HCT116 (cell line): ENCODE measurements at regions not wholly inside any gene's neighbourhood (a gene's known extent, or its start where the extent isn't known, plus 50 kb on each side); places are given as distances from the start of the nearest gene placed in this dataset.

Experiments used
- ATAC-seq: fragments of 200-7000 bp; cut with Tn5 transposase; 2 replicates; pipeline ENCODE4 v1.9.1; 2020; ENCODE audit warnings: mild to moderate bottlenecking, moderate library complexity
- BruUV-seq: library from RNA; stranded (reverse); fragments of 400-500 nt; replicated peaks from 2 replicates; lab custom pipeline; 2021; lab: Mats Ljungman, UMichigan
- CTCF ChIA-PET: fragments of 300-600 bp; sonication (Branson Sonifier 250); formaldehyde crosslinking; loops from one replicate; lab custom pipeline; 2021; ENCODE audit warnings: antibody characterized with exemption; lab: Charles Lee
- POLR2A ChIA-PET: fragments of 300-600, 350-600 bp; sonication (Branson Sonifier 250); formaldehyde crosslinking; loops from one replicate; lab custom pipeline; 2021; ENCODE audit warnings: antibody characterized with exemption; lab: Charles Lee
- RAD21 ChIA-PET, 2 experiments: fragments of 300-600 bp; sonication (Branson Sonifier 250); formaldehyde crosslinking; loops; one replicate each; lab custom pipeline; 2023; ENCODE audit warnings: low total read pairs in 2 of 2; ENCODE audit not compliant: uncharacterized antibody in 2 of 2, unreplicated experiment in 2 of 2, low non-redundant PET in 1 of 2; lab: Charles Lee
- DNase-seq: peaks from one replicate; pipeline ENCODE4 v3.0.0-alpha.2; 2010; ENCODE audit warnings: low read depth, low spot score
- H2AFZ ChIP-seq: fragments of 200-600 bp; shearing (Covaris generic), sonication (generic); 2 replicates; pipeline ENCODE4 v1.6.1; 2017; ENCODE audit warnings: low read depth, mixed run types, mixed read lengths, antibody characterized with exemption, low read length; ENCODE audit not compliant: poor library complexity, severe bottlenecking
- H3K27ac ChIP-seq: 2 replicates; pipeline ENCODE4 v1.5.1; 2012; ENCODE audit warnings: low read depth, low read length
- H3K27me3 ChIP-seq: fragments of 200-600 bp; sonication (generic); 2 replicates; pipeline ENCODE4 v1.6.1; 2016; ENCODE audit warnings: mixed run types, low read length, mixed read lengths; ENCODE audit not compliant: insufficient read depth
- H3K36me3 ChIP-seq, 2 experiments: fragments of 200-500 bp in 1 of 2; fragments of 200-600 bp in 1 of 2; sonication (Bioruptor generic) in 1 of 2; sonication (generic) in 1 of 2; 2 replicates each; pipeline versions ENCODE4 v1.5.1 to v1.6.1; 2014 to 2016; ENCODE audit warnings: low read length in 2 of 2, inconsistent platforms in 1 of 2, mixed read lengths in 1 of 2, mixed run types in 1 of 2; ENCODE audit not compliant: insufficient read depth in 2 of 2, control insufficient read depth in 1 of 2
- H3K4me1 ChIP-seq, 2 experiments: fragments of 200-600 bp in 1 of 2; sonication (generic) in 1 of 2; 2 replicates each; pipeline versions ENCODE4 v1.5.1 to v1.6.1; 2012 to 2017; ENCODE audit warnings: low read length in 2 of 2, inconsistent platforms in 1 of 2, mild to moderate bottlenecking in 1 of 2, mixed read lengths in 1 of 2, mixed run types in 1 of 2, moderate library complexity in 1 of 2; ENCODE audit not compliant: insufficient read depth in 2 of 2, control insufficient read depth in 1 of 2
- H3K4me2 ChIP-seq: fragments of 200-600 bp; sonication (generic); 2 replicates; pipeline ENCODE4 v1.6.1; 2017; ENCODE audit warnings: mixed run types, low read length, mixed read lengths
- H3K4me3 ChIP-seq, 2 experiments: fragments of 200-600 bp in 1 of 2; sonication (generic) in 1 of 2; replicated peaks in 1 of 2; 2 replicates each; pipeline ENCODE4 v1.5.1; 2011 to 2016; ENCODE audit warnings: low read length in 2 of 2, control low read depth in 1 of 2, low read depth in 1 of 2, mild to moderate bottlenecking in 1 of 2, mixed read lengths in 1 of 2, mixed run types in 1 of 2
- H3K79me2 ChIP-seq: fragments of 200-600 bp; sonication (generic); 2 replicates; pipeline ENCODE4 v1.6.1; 2017; ENCODE audit warnings: mild to moderate bottlenecking, mixed run types, low read length, moderate library complexity, mixed read lengths; ENCODE audit not compliant: insufficient read depth
- H3K9ac ChIP-seq: fragments of 200-600 bp; sonication (generic); 2 replicates; pipeline ENCODE4 v1.6.1; 2016; ENCODE audit warnings: low read length, mixed read lengths
- H3K9me2 ChIP-seq: fragments of 200-600 bp; sonication (generic), shearing (Covaris generic); 2 replicates; pipeline ENCODE4 v1.6.1; 2017; ENCODE audit warnings: mixed run types, mild to moderate bottlenecking, moderate library complexity; ENCODE audit not compliant: insufficient read depth
- H3K9me3 ChIP-seq, 2 experiments: fragments of 200-500 bp in 1 of 2; fragments of 200-600 bp in 1 of 2; sonication (Bioruptor generic) in 1 of 2; sonication (generic) in 1 of 2; 2 replicates each; pipeline ENCODE4 v1.6.1; 2014 to 2017; ENCODE audit warnings: low read length in 2 of 2, mixed read lengths in 2 of 2, inconsistent platforms in 1 of 2, low read depth in 1 of 2, mild to moderate bottlenecking in 1 of 2, mixed run types in 1 of 2, moderate library complexity in 1 of 2; ENCODE audit not compliant: control insufficient read depth in 1 of 2, insufficient read depth in 1 of 2
- H4K20me1 ChIP-seq: fragments of 200-600 bp; sonication (generic), shearing (Covaris generic); 2 replicates; pipeline ENCODE4 v1.6.1; 2017; ENCODE audit warnings: mixed run types, mild to moderate bottlenecking, moderate library complexity; ENCODE audit not compliant: insufficient read depth
- ATF3 ChIP-seq: IDR thresholded peaks from 2 replicates; pipeline ENCODE4 v1.6.1; 2012
- CBX3 ChIP-seq: IDR thresholded peaks from 2 replicates; pipeline ENCODE4 v1.6.1; 2012; ENCODE audit warnings: low read depth
- CEBPB ChIP-seq: IDR thresholded peaks from 2 replicates; pipeline ENCODE4 v1.6.1; 2012; ENCODE audit warnings: low read depth
- EGR1 ChIP-seq: IDR thresholded peaks from 2 replicates; pipeline ENCODE4 v1.6.1; 2012; ENCODE audit warnings: low read depth
- ELF1 ChIP-seq: IDR thresholded peaks from 2 replicates; pipeline ENCODE4 v1.6.1; 2012; ENCODE audit warnings: low read depth, borderline replicate concordance
- EZH2phosphoT487 ChIP-seq: fragments of 200-600 bp; IDR thresholded peaks from 2 replicates; pipeline ENCODE4 v1.6.1; 2018; ENCODE audit warnings: antibody characterized with exemption, borderline replicate concordance
- JUND ChIP-seq: IDR thresholded peaks from 2 replicates; pipeline ENCODE4 v1.6.1; 2012
- MAX ChIP-seq: IDR thresholded peaks from 2 replicates; pipeline ENCODE4 v1.6.1; 2012
- POLR2A ChIP-seq: IDR thresholded peaks from 2 replicates; pipeline ENCODE4 v1.7.0; 2011; ENCODE audit warnings: borderline replicate concordance; ENCODE audit not compliant: insufficient read depth, insufficient read length; ENCODE audit errors: extremely low read depth
- POLR2AphosphoS5 ChIP-seq: IDR thresholded peaks from 2 replicates; pipeline ENCODE4 v1.6.1; 2011; ENCODE audit warnings: mild to moderate bottlenecking, low read depth, low read length, moderate library complexity
- RAD21 ChIP-seq: IDR thresholded peaks from 2 replicates; pipeline ENCODE4 v1.6.1; 2012; ENCODE audit warnings: low read depth, mild to moderate bottlenecking
- SIN3A ChIP-seq: IDR thresholded peaks from 2 replicates; pipeline ENCODE4 v1.6.1; 2012; ENCODE audit warnings: low read depth
- SRF ChIP-seq: IDR thresholded peaks from 2 replicates; pipeline ENCODE4 v1.6.1; 2012; ENCODE audit warnings: low read depth
- TCF7L2 ChIP-seq: IDR thresholded peaks from 2 replicates; pipeline ENCODE4 v1.7.0; 2011; ENCODE audit warnings: borderline replicate concordance, inconsistent platforms; ENCODE audit not compliant: insufficient read depth, insufficient read length; ENCODE audit errors: extremely low read depth
- YY1 ChIP-seq: IDR thresholded peaks from 2 replicates; pipeline ENCODE4 v1.6.1; 2011; ENCODE audit warnings: low read length, low read depth, moderate library complexity, mild to moderate bottlenecking; ENCODE audit not compliant: insufficient replicate concordance; ENCODE audit errors: extremely low read depth
- ZFX ChIP-seq: fragments of 450-650 bp; IDR thresholded peaks from 2 replicates; pipeline ENCODE4 v1.6.1; 2017
- intact Hi-C: fragments of 100-400 bp; cut with micrococcal nuclease; formaldehyde crosslinking; loops from 2 replicates; pipeline ENCODE4 v1.10.0; 2022
- TF ChIP-seq, protein P1 (sequence below): IDR thresholded peaks from 2 replicates; pipeline ENCODE4 v1.6.1; 2012; ENCODE audit warnings: low read depth

DNA sequence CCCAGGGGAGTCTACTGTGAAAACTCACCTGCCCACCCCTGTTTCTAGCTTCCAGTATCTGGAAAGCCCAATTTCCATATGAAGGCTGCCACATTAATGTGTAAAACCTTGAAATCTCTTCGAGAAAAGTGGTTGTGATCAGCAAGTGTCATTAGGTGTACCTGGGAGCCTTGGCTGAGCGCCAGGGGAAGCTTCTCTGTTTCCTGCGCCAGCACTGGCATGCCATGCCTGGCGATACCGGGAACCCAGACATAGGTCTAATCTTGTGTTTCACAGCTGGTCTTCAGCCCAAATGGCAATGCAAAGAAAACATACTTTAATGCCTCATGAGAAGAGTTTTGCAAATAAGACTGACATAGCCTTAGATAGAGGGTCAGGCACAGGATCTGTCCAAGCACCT, 101.6 kb downstream of the TENT4A start:
- no peak for ATAC-seq
- Histone ChIP-seq H3K4me3 (no peak overlapping the region), H3K9me2 (no peaks in the 10 kb centered on the region), H2AFZ (no peak overlapping the region), H3K36me3 (no peaks in the 10 kb centered on the region), H3K9ac (no peak overlapping the region), H3K9me3 (no peaks in the 10 kb centered on the region), H3K27ac (no peak overlapping the region), H3K27me3 (no peaks in the 10 kb centered on the region), H3K4me1 (no peaks in the 10 kb centered on the region), H3K4me2 (no peak overlapping the region), H3K79me2 (no peaks in the 10 kb centered on the region), H4K20me1 (no peaks in the 10 kb centered on the region)
- ChIA-PET RAD21 (no interaction called here), CTCF (no interaction called here), POLR2A (no interaction called here)
- intact Hi-C loops = no loop called here
- no TSS peak for BruUV-seq
- TF ChIP-seq SIN3A (no peak), EZH2phosphoT487 (no peak), ATF3 (no peak)
- no peak for DNase-seq

GRCh38 chr5:6818594-6819511, 105.6 kb downstream of the TENT4A start:
- Histone ChIP-seq H3K9me2 (no peaks in the 10 kb centered on the region), H4K20me1 (no peaks in the 10 kb centered on the region), H3K9ac (no peak overlapping the region), H3K36me3 (no peaks in the 10 kb centered on the region), H3K4me2 (no peak overlapping the region), H3K79me2 (no peaks in the 10 kb centered on the region), H3K27me3 (no peaks in the 10 kb centered on the region), H2AFZ (no peak overlapping the region), H3K9me3 (peaks cover 0 to 12% of the 10 kb centered on the region in 2 experiments; a peak in 1 of 4 replicates), H3K4me1 (no peaks in the 10 kb centered on the region), H3K27ac (no peak overlapping the region), H3K4me3 (no peak overlapping the region)
- intact Hi-C loops = no loop called here
- BruUV-seq = no TSS peak
- POLR2A ChIA-PET = no interaction called here
- CTCF ChIA-PET = interaction anchor here (1.5 to 1.6 kb wide), 2 partner anchors 53 to 936 kb away, joined by 3 to 4 read pairs; no protein-coding TSS in a partner anchor
- RAD21 ChIA-PET = no interaction called here
- DNase-seq (no peak), ATAC-seq (no peak)
- TF ChIP-seq EGR1 = no peak
- no peak for TF ChIP-seq EZH2phosphoT487
- no peak for TF ChIP-seq MAX
- no peak for TF ChIP-seq ATF3
- no peak for TF ChIP-seq TCF7L2
- no peak for TF ChIP-seq RAD21
- no peak for TF ChIP-seq YY1
- TF ChIP-seq, protein P1, sequence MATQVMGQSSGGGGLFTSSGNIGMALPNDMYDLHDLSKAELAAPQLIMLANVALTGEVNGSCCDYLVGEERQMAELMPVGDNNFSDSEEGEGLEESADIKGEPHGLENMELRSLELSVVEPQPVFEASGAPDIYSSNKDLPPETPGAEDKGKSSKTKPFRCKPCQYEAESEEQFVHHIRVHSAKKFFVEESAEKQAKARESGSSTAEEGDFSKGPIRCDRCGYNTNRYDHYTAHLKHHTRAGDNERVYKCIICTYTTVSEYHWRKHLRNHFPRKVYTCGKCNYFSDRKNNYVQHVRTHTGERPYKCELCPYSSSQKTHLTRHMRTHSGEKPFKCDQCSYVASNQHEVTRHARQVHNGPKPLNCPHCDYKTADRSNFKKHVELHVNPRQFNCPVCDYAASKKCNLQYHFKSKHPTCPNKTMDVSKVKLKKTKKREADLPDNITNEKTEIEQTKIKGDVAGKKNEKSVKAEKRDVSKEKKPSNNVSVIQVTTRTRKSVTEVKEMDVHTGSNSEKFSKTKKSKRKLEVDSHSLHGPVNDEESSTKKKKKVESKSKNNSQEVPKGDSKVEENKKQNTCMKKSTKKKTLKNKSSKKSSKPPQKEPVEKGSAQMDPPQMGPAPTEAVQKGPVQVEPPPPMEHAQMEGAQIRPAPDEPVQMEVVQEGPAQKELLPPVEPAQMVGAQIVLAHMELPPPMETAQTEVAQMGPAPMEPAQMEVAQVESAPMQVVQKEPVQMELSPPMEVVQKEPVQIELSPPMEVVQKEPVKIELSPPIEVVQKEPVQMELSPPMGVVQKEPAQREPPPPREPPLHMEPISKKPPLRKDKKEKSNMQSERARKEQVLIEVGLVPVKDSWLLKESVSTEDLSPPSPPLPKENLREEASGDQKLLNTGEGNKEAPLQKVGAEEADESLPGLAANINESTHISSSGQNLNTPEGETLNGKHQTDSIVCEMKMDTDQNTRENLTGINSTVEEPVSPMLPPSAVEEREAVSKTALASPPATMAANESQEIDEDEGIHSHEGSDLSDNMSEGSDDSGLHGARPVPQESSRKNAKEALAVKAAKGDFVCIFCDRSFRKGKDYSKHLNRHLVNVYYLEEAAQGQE = no peak
- no peak for TF ChIP-seq SRF
- no peak for TF ChIP-seq JUND
- no peak for TF ChIP-seq CEBPB
- TF ChIP-seq POLR2AphosphoS5 = no peak
- TF ChIP-seq ELF1 = no peak
- no peak for TF ChIP-seq CBX3
- no peak for TF ChIP-seq POLR2A
- TF ChIP-seq ZFX = no peak
